GM23338 (cell line): ENCODE measurements at regions not wholly inside any gene's neighbourhood (a gene's known extent, or its start where the extent isn't known, plus 50 kb on each side); places are given as distances from the start of the nearest gene placed in this dataset.

ENCODE experiments used
- ATAC-seq: fragments of 200-7000 bp; cut with Tn5 transposase; 3 replicates; pipeline ENCODE4 v1.9.1; 2020
- DNase-seq: peaks from one replicate; pipeline ENCODE4 v3.0.0-alpha.2; 2015; ENCODE audit warnings: low spot score
- H2AFZ ChIP-seq: fragments of 200-600 bp; sonication (generic); 2 replicates; pipeline ENCODE4 v1.8.0; 2016; ENCODE audit warnings: antibody characterized with exemption, mild to moderate bottlenecking, moderate library complexity
- H3F3A ChIP-seq: fragments of 200-600 bp; sonication (generic); replicated peaks from 2 replicates; pipeline ENCODE4 v1.8.0; 2017; ENCODE audit warnings: antibody characterized with exemption, mixed run types, low read depth
- H3K27ac ChIP-seq: fragments of 200-600 bp; sonication (generic); 2 replicates; pipeline ENCODE4 v1.6.1; 2016; ENCODE audit warnings: low read depth
- H3K27me3 ChIP-seq: fragments of 200-600 bp; sonication (generic); 2 replicates; pipeline ENCODE4 v1.8.0; 2016; ENCODE audit warnings: mild to moderate bottlenecking, mixed run types, moderate library complexity; ENCODE audit not compliant: insufficient read depth
- H3K36me3 ChIP-seq: fragments of 200-600 bp; sonication (generic); 2 replicates; pipeline ENCODE4 v1.8.0; 2016; ENCODE audit warnings: mild to moderate bottlenecking; ENCODE audit not compliant: insufficient read depth
- H3K4me1 ChIP-seq: fragments of 200-600 bp; sonication (generic); 2 replicates; pipeline ENCODE4 v1.8.0; 2016; ENCODE audit warnings: mild to moderate bottlenecking, moderate library complexity; ENCODE audit not compliant: insufficient read depth
- H3K4me2 ChIP-seq: fragments of 200-600 bp; sonication (generic); 2 replicates; pipeline ENCODE4 v1.7.1; 2017; ENCODE audit warnings: mixed run types
- H3K4me3 ChIP-seq: fragments of 200-600 bp; sonication (generic); 2 replicates; pipeline ENCODE4 v1.6.1; 2016; ENCODE audit warnings: mixed run types
- H3K79me2 ChIP-seq: fragments of 200-600 bp; sonication (generic); replicated peaks from 2 replicates; pipeline ENCODE4 v1.8.0; 2017; ENCODE audit warnings: mild to moderate bottlenecking; ENCODE audit not compliant: insufficient read depth
- H3K9me2 ChIP-seq: fragments of 200-600 bp; sonication (generic); 2 replicates; pipeline ENCODE4 v1.8.0; 2017; ENCODE audit not compliant: insufficient read depth
- H4K20me1 ChIP-seq: fragments of 200-600 bp; sonication (generic); replicated peaks from 2 replicates; pipeline ENCODE4 v1.8.0; 2017; ENCODE audit warnings: mild to moderate bottlenecking; ENCODE audit not compliant: insufficient read depth
- H3K27ac Mint-ChIP-seq: 2 replicates; pipeline ENCODE4 v1.8.0; 2020; ENCODE audit warnings: inconsistent platforms, mild to moderate bottlenecking, moderate library complexity, mixed read lengths
- H3K27me3 Mint-ChIP-seq: 3 replicates; pipeline ENCODE4 v1.8.0; 2022; ENCODE audit warnings: low read depth, mild to moderate bottlenecking, moderate library complexity, mixed read lengths, inconsistent platforms; ENCODE audit not compliant: insufficient read depth, poor library complexity
- H3K36me3 Mint-ChIP-seq: 3 replicates; pipeline ENCODE4 v1.8.0; 2021; ENCODE audit warnings: low read depth, mild to moderate bottlenecking, inconsistent platforms, moderate library complexity, mixed read lengths
- H3K4me1 Mint-ChIP-seq: 3 replicates; pipeline ENCODE4 v1.8.0; 2020; ENCODE audit warnings: mild to moderate bottlenecking, inconsistent platforms, mixed read lengths
- H3K4me3 Mint-ChIP-seq: 3 replicates; pipeline ENCODE4 v1.8.0; 2021; ENCODE audit warnings: moderate library complexity, mild to moderate bottlenecking, inconsistent platforms, mixed read lengths
- H3K9me3 Mint-ChIP-seq: 3 replicates; pipeline ENCODE4 v1.8.0; 2020; ENCODE audit warnings: moderate library complexity, mild to moderate bottlenecking, inconsistent platforms, mixed read lengths
- CTCF ChIP-seq, 2 experiments: fragments of 200-600 bp in 1 of 2; sonication (generic) in 1 of 2; conservative IDR thresholded peaks; 2 replicates each; pipeline versions ENCODE4 v1.5.1 to v1.6.1; 2016 to 2017; ENCODE audit warnings: antibody characterized with exemption in 2 of 2, low read depth in 2 of 2, mild to moderate bottlenecking in 2 of 2, moderate library complexity in 1 of 2
- ETS1 ChIP-seq: IDR thresholded peaks from 2 replicates; pipeline ENCODE4 v1.6.1; 2016; ENCODE audit warnings: antibody characterized with exemption
- EZH2 ChIP-seq: fragments of 200-600 bp; sonication (generic); IDR thresholded peaks from one replicate; pipeline ENCODE4 v1.8.0; 2017; ENCODE audit warnings: antibody characterized with exemption, mild to moderate bottlenecking, low read depth; ENCODE audit not compliant: unreplicated experiment
- EZH2phosphoT487 ChIP-seq: fragments of 200-600 bp; sonication (generic); IDR thresholded peaks from one replicate; pipeline ENCODE4 v1.8.1; 2018; ENCODE audit warnings: antibody characterized with exemption; ENCODE audit not compliant: unreplicated experiment
- JUNB ChIP-seq: IDR thresholded peaks from one replicate; pipeline ENCODE4 v1.6.1; 2016; ENCODE audit warnings: antibody characterized with exemption; ENCODE audit not compliant: unreplicated experiment
- POLR2AphosphoS5 ChIP-seq: IDR thresholded peaks from 2 replicates; pipeline ENCODE4 v1.6.1; 2016; ENCODE audit warnings: antibody characterized with exemption, low read depth
- REST ChIP-seq: IDR thresholded peaks from one replicate; pipeline ENCODE4 v1.6.1; 2018; ENCODE audit warnings: antibody characterized with exemption; ENCODE audit not compliant: unreplicated experiment
- STAT1 ChIP-seq: IDR thresholded peaks from one replicate; pipeline ENCODE4 v1.6.1; 2016; ENCODE audit warnings: antibody characterized with exemption; ENCODE audit not compliant: unreplicated experiment
- ZNF114 ChIP-seq: fragments of 250-450 bp; sonication (Bioruptor Pico); IDR thresholded peaks from 2 replicates; pipeline ENCODE4 v1.5.0; 2020; ENCODE audit warnings: mild to moderate bottlenecking, moderate library complexity
- ZNF331 ChIP-seq: fragments of 250-450 bp; sonication (Bioruptor Pico); IDR thresholded peaks from 2 replicates; pipeline ENCODE4 v1.5.0; 2020; ENCODE audit warnings: low read depth, mild to moderate bottlenecking, moderate library complexity
- ZNF462 ChIP-seq: fragments of 250-450 bp; sonication (Bioruptor Pico); IDR thresholded peaks from 2 replicates; pipeline ENCODE4 v1.5.0; 2020; ENCODE audit warnings: mild to moderate bottlenecking, moderate library complexity

- TF ChIP-seq REST: no peak
- TF ChIP-seq POLR2AphosphoS5: no peak
- TF ChIP-seq CTCF (conservative IDR thresholded peaks at IDR 0.05; ENCODE audit: low read depth in 2 of 2): no peak
- TF ChIP-seq JUNB: no peak
- TF ChIP-seq STAT1: no peak
- no peak for TF ChIP-seq ZNF114
- no peak for TF ChIP-seq ETS1
- TF ChIP-seq ZNF331 (CRISPR knock-in tag): no peak
- no peak for TF ChIP-seq EZH2phosphoT487
Observed at GRCh38 chr16:26981266-26981938, 85.3 kb upstream of the C16orf82 start (continued).

GRCh38 chr16:26982422-26982821 is 84.3 kb upstream of the C16orf82 start:
- H3K9me3 Mint-ChIP-seq: peaks cover 87% of the 10 kb centered on the region
- Histone ChIP-seq H3K4me3 (no peak overlapping the region), H3K4me1 (peaks cover 21% of the 10 kb centered on the region), H3K79me2 (no peaks in the 10 kb centered on the region), H3F3A (0 out of 2 replicates have a peak, but pooled peaks cover 10% of the 10 kb centered on the region), H3K27me3 (no peaks in the 10 kb centered on the region), H2AFZ (no peak overlapping the region), H3K4me2 (no peak overlapping the region), H4K20me1 (no peaks in the 10 kb centered on the region), H3K9me2 (peaks cover 24% of the 10 kb centered on the region), H3K36me3 (no peaks in the 10 kb centered on the region), H3K27ac (no peak overlapping the region)
- no peak overlapping the region for H3K27ac Mint-ChIP-seq
- ATAC-seq (no peak), DNase-seq (no peak)
- H3K4me3 Mint-ChIP-seq: no peak overlapping the region
- peaks cover 12% of the 10 kb centered on the region for H3K27me3 Mint-ChIP-seq
- H3K4me1 Mint-ChIP-seq: peaks cover 19% of the 10 kb centered on the region
- H3K36me3 Mint-ChIP-seq: peaks cover 20% of the 10 kb centered on the region
- TF ChIP-seq EZH2: no peak
- no peak for TF ChIP-seq ETS1
- no peak for TF ChIP-seq ZNF462 (CRISPR knock-in tag)
- no peak for TF ChIP-seq POLR2AphosphoS5
- no peak for TF ChIP-seq STAT1
